K562 (cell line): ENCODE measurements at regions not wholly inside any gene's neighbourhood (a gene's known extent, or its start where the extent isn't known, plus 50 kb on each side); places are given as distances from the start of the nearest gene placed in this dataset.

Experiments
- E2F1 ChIP-seq: sonication (generic); formaldehyde crosslinking; IDR thresholded peaks from 2 replicates; pipeline ENCODE4 v1.8.1; 2023; ENCODE audit warnings: mild to moderate bottlenecking, missing genetic modification reagents, moderate library complexity
- MGA ChIP-seq: fragments of 450-650 bp; IDR thresholded peaks from 2 replicates; pipeline ENCODE4 v1.6.1; 2016; ENCODE audit warnings: mild to moderate bottlenecking, moderate library complexity
- TSC22D4 ChIP-seq: fragments of 450-650 bp; IDR thresholded peaks from 2 replicates; pipeline ENCODE4 v1.6.1; 2016; ENCODE audit warnings: missing genetic modification characterization, missing biosample characterization, control low read depth

GRCh38 chr4:33045334-33045733, 2325.2 kb downstream of the PCDH7 start (continued):
- TF ChIP-seq MGA (no peak), E2F1 (CRISPR knock-in tag) (no peak), TSC22D4 (no peak)
